Effector CD4-positive, alpha-beta T cell (primary cell): ENCODE measurements at regions not wholly inside any gene's neighbourhood (a gene's known extent, or its start where the extent isn't known, plus 50 kb on each side); places are given as distances from the start of the nearest gene placed in this dataset.

Source experiments
- DNase-seq: peaks from one replicate; pipeline ENCODE4 v3.0.0-alpha.2; 2020

DNA sequence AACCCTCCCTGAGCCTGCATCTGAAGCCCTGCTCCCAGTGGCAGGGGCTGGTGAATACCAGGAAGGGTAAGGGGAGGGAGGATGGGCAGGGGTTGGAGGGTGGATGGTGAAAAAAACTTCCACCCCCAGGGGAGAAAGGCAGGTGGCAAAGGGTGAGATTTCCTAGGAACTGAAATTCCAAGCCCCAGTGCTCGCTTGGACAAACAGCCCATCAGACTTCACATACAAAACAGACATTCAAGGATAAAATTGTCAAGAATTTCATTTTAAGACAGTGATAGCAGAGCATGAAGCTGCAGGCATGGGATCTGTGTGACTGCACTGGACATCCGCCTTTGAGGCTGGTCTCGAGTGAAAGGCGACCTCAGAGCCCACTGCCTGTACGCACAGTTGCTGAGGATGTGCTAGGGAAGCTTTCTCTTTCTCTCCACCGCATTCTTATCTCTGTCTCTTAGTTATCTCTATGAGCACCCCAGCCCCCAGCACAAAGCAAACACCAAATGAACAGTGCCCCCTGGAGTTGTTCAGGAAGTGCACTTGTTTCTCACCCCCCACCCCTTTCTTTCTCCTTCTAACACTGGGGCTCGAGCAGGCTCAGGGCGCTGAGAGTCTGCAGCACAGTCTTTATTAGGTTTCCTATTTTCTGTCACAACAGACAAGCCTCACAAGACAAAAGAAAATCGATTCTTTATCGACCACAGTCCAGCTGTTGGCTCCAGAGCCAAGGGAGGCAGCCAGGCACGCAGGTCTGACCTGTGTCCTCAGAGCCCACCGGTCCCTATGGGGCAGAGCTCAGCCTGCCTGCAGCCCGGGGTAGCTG lies 237.3 kb upstream of the NCAM1 start:
- no peak for DNase-seq

DNA sequence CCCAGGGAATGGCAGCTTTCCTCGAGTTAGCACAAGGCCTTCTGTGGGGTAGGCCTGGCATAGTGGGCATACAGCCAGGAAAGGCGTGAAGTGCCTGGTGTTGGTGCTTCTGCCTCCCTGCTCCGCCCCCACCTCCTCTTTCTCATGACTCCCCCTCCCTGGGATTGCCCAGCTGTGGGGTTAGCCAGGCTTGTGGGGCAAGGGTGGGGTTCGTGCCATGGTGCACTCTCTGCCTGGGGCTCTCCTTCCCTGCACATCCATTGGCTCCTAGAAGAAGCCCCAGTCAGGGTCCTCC lies 236.8 kb upstream of the NCAM1 start:
- no peak for DNase-seq

DNA sequence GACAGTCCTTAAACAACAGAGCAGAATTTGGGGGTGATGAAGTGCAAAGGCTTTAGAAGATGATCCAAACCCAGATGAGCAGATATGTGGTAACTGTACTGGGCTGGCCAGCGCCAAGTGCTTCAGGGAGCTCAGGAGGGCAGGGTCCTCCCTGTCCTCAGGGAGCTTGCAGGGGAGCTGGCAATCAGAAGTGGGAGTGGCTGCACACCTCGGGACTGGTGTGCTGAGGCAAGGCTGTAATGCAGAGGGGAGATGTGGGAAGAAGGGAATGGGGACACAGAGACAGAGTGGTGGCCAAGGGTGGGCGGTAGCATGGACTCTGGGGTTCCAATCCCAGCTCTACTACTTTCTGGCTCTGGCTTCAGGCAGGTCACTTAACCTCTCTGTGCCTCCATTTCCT lies 235.6 kb upstream of the NCAM1 start:
- DNase-seq, result no peak

- no peak for DNase-seq
These were observed 233.8 kb upstream of the NCAM1 start for GRCh38 chr11:112727341-112727841.

DNA sequence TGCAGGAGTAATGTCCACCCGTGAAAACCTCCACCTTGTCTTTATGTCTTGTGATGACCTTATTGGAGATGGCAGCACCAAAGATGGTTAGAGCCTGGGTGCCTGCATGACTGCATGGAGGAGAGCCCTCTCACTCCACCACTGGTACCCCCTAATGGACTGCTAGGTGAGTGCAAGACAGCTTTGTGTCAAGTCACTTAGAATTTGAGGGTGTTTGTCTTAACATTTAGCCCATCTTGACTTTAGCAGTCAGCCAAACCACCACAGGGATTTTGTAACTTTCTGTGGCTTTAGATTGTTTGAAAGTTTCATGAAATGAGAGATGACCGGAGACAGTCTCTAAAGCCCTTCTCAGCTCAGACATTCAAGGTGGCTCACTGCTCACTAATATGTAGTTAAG lies 232.9 kb upstream of the NCAM1 start:
- DNase-seq, result no peak

- no peak for DNase-seq
These were observed 232.5 kb upstream of the NCAM1 start for GRCh38 chr11:112728716-112729115.

- no peak for DNase-seq
These were observed 230.6 kb upstream of the NCAM1 start for GRCh38 chr11:112730591-112730990.

GRCh38 chr11:112731538-112731937 lies 229.7 kb upstream of the NCAM1 start:
- DNase-seq, result no peak

DNA sequence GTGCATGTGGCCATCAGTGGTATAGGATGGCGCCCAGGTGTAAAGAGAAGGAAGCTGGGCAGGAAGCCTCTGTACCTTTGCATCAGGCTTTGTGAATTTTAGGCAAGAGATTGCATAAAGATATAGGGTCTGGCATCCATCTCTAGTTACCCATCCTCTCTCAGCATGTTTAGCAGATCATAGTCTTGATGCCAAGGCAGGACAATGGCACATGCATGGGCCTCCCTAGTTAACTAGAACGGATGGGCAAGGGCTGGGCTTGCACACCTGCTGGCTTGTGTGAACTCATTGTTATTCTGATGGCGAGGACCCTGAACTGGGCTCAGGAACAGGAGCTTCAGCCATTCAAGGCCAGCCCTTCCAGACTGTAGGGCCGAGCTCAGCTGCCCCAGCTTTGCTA lies 229.2 kb upstream of the NCAM1 start:
- no peak for DNase-seq

DNA sequence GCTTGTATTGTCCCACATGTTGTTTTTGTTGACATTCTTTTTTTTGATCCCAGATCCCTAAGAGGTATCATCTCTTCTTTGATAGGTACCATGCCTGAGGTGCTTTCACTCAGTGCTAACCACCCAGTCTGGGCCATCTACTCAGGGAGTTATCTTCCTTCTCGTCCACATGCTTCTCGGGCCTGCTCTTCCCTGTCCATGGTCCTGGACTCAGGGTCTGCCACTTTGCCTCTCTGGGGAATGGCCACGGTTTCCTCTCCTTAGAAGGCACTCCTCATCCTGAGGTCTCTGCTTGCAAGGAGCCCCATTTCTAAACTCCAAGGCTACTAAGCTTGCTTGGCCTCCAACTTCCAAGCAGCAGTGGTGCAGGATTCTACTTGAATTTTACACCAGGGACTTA lies 227.0 kb upstream of the NCAM1 start:
- no peak for DNase-seq

- DNase-seq, result no peak
These were observed 225.8 kb upstream of the NCAM1 start for GRCh38 chr11:112735470-112735869.

GRCh38 chr11:112744041-112744440 lies 217.2 kb upstream of the NCAM1 start:
- DNase-seq, result no peak

GRCh38 chr11:112745973-112746372 lies 215.2 kb upstream of the NCAM1 start:
- DNase-seq, result no peak

DNA sequence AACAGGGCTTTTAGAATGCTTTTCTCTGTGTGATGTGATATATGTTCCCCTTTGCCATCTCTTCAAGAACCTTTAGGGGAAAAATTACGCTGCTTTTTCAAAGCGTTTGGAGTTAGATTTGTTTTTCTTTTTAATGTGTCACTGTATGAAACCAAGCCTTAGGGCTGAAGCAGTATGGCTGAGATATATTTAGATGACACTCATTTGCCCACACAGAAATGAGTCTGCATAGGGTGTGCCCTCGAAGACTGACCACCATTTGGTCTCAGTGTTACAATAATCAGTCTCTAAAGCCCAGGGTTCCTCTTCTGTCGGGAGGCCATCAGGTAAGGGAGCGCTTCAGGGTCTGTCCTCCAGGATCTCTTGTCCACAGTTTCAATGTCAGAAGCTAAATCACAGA lies 213.0 kb upstream of the NCAM1 start:
- DNase-seq, result no peak

DNA sequence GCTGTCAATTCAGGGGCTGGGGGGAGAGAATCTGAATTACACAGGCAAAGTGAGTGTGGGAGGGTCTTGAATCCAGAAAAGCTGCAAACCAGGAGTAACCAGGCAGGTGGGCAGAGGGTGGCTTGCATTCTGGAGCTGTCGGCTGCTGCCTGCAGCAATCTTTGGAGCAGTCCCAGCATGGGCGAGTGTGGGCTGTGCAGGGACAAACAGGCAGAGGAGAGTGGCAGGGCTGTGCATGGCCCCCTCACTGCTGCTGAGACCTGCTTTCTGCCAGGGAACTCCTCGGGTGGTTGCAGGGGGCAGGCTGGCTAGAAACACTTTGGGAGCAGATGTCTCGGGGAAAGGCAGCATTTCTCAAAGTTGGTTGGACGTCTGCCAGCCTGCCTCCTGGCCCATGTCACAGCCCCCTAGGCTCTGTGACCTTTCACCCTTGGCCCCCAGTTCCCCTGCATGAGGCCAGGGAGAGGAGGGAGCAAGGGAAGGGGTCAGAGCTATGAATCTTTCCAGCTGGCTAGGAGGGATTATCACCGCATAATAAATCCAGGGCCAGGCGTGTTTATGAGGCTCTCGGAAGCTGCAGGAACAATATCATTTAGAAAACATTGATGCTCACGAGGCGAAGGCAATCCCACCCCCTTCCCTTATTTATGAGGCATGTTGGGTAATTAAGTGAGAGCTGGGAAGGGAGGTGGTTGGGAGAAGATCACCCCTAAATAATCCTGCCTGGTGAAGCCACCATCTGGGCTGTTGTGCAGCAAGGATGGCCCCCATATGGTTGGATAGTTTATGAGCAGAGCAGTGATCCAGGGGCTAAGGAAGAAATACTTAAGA lies 212.3 kb upstream of the NCAM1 start:
- DNase-seq, result no peak

DNA sequence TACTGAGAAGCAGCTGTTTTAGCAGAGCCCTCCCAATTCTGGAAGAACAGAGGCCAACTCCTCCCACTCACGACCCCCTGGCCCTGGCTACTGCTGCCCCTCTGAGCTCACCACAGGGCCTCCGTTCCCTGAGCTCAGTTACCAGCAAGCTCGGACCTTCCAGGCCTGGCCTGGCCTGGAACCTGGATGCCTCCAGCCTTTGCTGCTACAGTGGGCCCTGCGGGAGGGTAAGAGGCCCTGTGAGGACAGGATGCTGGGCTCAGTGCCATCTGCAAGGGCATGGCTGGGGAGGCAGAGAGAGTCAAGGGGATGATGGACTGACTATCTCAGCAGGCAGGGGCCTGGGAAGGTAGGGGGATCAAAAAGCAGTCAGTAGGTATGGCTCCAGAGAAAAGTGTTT lies 209.9 kb upstream of the NCAM1 start:
- DNase-seq, result no peak

DNA sequence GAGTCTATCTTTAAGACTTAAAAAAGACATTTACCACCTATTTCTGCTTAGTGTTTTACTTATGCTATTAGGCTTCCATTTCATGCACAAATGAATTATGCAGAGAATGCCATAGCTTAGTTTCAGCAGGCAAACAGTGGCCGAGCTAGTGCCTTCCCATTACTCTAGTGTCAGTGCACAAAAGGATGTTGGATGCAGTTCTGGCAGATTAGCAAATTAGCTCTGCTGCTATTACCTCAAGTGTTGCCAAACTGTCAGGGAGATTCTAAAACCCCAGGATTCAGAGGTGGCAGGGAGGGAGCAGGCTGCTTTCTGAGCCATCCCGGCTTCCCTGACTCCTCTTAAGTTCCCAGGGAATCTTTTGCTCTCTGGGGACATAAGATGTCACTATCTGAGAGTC lies 209.4 kb upstream of the NCAM1 start:
- DNase-seq, result no peak

- DNase-seq, result no peak
These were observed 208.7 kb upstream of the NCAM1 start for GRCh38 chr11:112752563-112752962.

- no peak for DNase-seq
These were observed 207.5 kb upstream of the NCAM1 start for GRCh38 chr11:112753706-112754105.

DNA sequence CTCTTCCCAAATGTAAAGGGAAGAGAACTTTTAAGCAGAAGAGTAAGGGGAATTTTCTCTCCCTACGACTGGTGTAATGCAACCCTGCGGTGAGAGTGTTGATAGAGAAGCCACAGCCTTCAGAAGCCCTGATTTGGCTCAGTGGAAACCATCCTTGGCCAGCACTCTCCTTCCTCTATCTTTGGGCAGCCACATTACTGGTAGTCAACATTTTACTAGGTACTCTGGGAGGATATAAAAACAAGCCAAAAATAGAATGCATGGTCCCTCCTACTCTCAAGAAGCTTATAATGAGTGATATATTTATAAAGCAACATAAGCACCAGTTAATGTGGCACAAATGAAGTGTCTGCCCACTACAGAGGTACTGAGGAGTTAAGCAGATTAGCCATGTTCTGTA lies 201.8 kb upstream of the NCAM1 start:
- no peak for DNase-seq

- no peak for DNase-seq
These were observed 200.7 kb upstream of the NCAM1 start for GRCh38 chr11:112760396-112761059.

DNA sequence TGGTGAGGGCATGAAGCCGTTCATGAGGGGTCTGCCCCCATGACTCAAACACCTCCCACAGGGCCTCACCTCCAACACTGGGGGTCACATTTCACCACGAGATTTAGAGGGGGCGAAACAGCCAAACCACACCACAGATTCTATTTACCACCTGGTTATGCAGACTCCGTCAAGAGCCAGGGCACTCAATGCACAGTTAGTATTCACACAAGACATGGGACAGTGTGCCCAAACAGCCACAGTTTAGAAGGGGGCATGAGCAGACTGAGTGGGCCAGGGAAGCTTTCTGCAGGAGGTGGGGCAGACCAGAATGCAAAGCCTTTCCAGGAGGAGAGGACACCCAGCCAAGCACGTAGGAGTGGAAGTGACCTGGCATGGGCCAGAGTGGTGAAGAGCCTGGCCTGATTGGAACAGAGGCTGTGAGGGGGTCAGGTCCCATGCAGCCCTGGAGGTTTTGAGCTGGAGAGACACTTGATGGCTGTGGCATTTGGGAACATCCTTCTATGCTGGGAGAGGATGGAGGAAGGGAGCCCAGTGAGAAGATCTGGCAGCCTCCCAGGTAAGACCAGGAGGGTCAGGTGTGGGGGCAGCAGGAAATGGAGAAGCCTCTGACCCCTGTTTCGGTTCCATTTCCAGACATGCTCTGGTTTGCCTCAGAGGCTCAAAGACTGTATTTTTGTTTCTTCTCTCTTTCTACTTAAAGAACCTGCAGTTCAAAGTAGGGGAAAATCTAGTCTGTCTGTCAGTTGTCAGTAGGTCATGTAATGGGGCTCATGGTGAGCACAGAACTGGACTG lies 199.1 kb upstream of the NCAM1 start:
- DNase-seq, result no peak

DNA sequence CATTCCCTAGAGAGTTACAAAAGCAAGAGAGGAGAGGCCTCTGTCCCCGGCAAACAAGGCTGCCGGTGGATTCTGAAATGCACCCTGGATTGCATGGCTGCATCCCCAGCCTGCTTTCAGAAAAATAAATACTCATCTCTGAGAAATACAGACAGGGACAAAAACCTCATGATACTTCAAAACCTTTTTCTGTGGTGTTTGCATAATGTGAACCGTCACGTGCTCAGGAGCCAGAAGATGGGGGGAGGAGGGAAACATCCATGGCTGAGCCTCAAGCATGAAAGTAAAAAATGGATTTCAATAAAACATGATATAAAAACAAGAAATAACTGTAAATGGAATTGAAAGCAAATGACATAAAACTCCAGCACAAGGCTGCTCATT lies 198.5 kb upstream of the NCAM1 start:
- DNase-seq, result no peak
